ENCODE measurements at regions not wholly inside any gene's neighbourhood (a gene's known extent, or its start where the extent isn't known, plus 50 kb on each side); places are given as distances from the start of the nearest gene placed in this dataset.
"Not testable (repeated sequence)": the region's sequence is repeated elsewhere in the genome, so short reads cannot be mapped to it uniquely, and the experiment has no call there.

DNA sequence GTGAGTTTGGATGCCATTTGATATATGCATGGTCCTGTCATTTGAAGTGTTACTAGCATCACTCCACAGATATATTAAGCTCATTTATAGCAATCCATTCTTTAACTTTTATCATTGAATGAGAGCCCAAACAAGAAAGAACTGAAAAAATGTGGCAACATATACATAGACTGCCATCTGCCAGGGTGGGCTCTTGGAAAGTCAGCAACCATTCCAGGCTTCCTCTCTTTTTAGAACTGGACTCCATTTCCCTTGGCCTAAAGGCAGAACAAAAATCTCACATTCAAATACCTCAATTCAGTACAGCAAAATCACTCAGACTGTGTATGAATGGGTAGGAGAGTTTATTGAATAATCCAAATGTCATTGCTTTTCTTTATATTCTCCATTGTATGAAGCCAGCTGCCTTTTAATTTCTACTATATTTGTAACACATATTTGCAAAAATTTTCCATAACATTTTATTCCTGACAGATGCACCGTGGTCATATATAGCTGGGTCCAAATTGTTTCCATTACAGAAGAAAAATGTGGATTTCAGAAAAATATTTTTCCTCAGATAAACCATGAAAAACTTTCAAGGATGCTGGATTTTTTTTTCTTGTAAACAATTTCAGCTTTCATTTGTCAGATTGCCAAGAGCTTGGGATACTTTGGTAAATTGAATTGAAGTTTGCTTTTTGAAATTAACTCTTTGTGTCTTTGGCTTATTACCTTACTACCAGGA is 1252.3 kb upstream of the SEL1L start:
- no peak for DNase-seq (ENCODE audit: low read depth, low spot score)

DNA sequence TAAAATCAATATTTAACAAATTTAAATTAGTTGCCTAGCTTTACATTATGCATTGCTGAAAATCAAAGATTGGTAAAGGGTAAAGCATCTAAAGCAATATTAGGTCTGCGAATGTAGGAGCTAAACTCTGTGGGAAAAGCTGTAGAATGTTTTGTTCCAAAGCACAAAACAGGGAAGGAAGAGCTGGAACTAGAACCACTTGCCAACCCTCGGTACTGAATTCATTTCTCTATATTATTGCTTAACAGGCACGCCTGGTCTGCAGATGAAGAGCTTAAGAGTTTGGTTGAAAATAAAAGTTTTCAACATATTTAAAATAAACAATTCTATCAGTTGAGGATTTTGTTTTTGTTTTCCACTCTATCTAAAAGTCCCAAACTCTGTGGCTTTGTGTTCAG is 1252.8 kb upstream of the SEL1L start:
- no peak for DNase-seq (ENCODE audit: low read depth, low spot score)

DNA sequence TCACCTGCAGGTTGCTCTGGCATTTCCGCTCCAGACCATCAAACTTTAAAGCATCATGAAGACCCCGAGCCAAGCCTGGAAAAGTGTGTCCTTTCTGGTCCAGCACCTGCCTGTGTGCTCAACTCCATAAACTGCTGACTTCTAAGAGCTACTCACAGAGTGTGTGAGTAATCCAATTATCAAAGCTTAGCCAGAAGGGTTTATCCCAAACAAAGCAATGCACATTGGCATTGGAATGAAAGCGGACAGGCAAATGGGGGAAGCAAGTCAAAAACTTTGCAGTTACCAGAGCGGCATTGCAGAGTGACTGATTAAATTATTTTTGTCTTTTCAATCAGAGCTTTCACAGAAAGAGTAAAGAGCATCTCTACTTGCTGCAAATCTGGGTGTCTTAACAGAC is 1262.4 kb upstream of the SEL1L start:
- peak; percentile 28 for DNase-seq (ENCODE audit: low read depth, low spot score)

DNA sequence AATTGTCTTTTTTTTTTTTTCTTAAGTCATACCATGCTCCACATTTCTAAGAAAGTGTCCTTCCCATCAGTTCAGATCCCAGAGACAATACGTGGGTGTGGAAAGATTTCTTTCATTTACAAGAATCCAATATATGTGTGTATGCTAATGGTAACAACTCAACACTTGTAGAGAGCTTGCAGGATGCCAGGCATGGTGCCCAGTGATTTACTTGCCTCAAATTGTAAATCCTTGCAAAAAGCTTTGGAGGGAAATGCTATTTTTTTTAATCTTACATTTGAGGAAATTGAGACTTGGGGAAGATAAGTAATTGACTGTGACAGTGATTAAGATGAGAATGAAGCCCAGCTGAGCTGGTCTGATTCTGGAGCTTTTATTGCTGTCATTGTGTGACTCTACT is 1264.6 kb upstream of the SEL1L start:
- no peak for DNase-seq (ENCODE audit: low read depth, low spot score)

DNA sequence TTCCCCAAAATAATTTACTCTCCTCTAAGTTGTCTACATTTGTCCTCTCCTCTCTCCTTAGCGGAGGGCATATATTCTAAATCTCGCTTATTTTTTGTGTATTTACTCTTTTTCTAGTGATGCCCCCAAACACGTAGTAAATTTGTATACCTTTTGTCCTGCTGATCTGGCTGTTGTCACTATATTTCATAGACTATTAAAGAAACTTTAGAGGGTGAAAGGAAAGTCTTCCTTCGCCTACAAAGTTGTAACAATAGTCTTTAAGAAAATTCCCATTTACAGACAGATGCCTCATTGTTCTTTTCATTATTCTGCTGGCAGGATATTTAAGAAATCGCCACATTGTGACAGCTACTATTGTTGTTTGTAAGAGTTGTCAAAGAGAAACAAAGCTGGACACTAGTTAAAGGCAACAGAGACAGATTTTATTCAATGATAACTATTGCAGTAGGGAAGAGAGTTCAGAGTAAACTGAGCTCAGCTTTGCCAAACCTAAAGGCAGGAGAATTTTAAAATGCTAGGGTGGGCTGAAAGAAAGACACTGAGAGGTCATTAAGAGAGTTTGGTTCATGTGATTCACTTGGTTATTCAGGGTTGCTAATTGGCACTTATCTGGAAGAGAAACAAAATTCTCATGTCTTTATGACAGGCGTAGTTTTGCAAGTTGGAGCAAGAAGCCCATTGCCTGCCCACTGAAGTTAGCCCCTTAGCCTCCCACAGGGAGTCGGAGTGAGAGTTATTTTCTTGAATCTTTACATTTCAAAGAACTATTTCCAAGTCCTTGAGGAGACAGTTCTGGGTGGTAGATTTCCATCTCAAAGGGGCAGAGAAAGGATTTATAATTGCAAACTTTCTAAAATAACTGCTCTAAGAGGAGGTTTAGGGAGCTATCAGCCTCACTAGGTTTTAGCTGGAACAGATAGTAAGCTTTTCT is 1272.5 kb upstream of the SEL1L start:
- no peak for DNase-seq (ENCODE audit: low read depth, low spot score)

DNA sequence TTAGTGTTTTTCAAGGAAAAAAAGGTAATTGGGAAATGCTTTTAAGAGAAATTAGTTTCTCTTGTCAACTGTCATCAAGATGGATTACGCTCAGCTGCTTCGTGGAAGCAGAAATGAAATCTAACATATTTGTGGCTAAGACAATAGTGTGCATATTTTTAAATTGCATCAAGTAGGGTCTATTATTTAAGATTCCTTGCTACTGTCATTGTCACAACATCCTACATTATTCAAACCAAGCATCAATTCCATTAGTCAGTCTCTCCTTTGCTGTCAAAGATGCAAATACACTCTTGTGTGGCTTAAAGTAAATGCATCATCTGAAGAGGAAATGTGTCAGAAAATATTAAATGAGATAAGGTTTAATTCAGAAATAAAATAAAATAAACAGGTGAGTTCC is 1277.6 kb upstream of the SEL1L start:
- DNase-seq (ENCODE audit: low read depth, low spot score): no peak

DNA sequence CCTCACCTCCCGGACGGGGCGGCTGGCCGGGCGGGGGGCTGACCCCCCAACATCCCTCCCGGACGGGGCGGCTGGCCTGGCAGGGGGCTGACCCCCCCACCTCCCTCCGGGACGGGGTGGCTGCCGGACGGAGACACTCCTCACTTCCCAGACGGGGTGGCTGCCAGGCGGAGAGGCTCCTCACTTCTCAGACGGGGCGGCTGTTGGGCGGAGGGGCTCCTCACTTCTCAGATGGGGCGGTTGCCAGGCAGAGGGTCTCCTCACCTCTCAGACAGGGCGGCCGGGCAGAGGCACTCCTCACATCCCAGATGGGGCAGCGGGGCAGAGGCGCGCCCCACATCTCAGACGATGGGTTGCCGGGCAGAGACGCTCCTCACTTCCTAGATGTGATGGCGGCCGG is 1280.7 kb upstream of the SEL1L start:
- DNase-seq (ENCODE audit: low read depth, low spot score): not testable (repeated sequence)

DNA sequence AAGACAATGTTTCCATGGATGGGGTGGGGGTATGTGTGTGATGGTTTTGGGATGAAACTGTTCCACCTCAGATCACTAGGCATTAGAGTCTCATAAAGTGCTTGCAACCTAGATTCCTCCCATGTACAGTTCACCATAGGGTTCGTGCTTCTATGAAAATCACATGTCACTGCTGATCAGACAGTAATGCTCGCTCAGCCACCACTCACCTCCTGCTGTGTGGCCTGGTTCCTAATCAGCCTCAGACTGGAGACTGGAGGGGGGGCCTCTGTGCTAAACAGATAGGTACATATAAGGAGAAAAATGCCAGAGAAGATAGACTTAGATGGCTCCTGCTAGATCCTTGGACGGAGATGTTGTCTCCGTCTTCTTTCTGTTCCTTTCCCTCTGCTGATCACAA is 1296.9 kb upstream of the SEL1L start:
- no peak for DNase-seq (ENCODE audit: low read depth, low spot score)

DNA sequence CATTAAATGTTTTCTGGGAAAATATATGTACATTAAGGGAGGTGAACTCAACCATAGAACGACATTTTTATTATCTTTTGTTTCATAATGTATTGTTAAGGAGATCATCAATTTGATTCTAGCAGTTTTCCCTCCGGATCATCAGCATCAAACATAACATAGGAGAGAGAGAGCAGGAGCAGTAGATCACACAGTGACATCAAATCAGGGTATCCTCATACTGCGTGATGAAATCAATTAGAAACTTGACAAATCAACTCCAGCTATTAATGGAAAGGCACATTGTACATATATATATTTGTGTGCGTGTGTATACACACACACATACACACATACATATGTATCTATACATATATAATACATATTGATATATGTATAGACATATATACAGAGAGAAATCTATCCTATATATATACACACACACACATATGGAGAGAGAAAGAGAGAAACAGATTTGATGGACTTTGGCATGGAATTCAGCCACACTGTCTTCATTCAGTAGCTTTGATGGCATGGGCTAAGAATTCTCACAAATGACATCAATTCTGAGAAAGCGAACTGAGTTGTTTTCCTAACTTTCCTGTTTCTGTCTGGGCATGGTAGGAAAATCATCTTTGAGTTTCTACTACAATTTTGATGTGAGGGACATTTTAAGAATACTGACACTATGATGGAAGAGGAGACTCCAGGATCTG is 1302.8 kb upstream of the SEL1L start:
- DNase-seq (ENCODE audit: low read depth, low spot score): no peak

DNA sequence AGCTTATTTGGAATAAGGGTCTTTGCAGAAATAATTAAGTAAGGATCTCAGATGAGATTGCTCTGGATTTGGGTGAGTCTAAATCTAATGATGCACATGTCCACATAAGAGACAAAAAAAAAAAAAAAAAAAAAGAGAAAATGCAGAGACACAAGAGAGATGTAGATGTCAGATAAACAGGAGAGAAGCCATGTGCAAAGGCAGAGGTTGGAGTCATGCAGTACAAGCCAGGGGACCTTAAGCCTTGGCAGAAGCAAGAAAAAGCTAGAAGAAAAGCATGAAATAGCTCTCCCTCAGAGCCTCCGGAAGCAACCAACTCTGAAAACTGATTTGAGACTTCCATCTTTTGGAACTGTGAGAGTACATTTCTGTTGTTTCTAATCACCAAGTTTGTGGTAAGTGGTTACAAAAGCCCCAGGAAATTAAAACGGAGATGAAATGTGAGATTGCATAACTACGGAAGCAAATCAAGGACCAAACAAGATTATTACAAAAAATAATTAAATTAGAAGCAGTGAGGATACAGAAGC is 1304.0 kb upstream of the SEL1L start:
- no peak for DNase-seq (ENCODE audit: low read depth, low spot score)

DNA sequence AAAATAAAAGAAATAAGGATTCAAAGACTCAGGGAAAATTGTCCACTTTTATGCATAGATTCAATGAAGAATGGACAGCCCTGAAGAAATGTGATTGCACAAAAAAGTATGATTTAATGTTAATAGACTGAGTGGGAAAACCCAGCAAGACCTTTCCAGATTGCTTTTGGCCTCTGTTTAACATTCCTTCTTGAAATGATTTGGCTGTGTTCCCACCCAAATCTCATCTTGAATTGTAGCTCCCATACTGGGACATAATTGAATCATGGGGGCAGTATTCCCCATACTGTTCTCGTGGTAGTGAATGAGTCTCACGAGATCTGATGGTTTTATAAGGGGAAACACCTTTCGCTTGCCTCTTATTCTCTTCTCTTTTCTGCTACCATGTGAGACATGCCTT is 1316.9 kb upstream of the SEL1L start:
- DNase-seq (ENCODE audit: low read depth, low spot score): no peak

DNA sequence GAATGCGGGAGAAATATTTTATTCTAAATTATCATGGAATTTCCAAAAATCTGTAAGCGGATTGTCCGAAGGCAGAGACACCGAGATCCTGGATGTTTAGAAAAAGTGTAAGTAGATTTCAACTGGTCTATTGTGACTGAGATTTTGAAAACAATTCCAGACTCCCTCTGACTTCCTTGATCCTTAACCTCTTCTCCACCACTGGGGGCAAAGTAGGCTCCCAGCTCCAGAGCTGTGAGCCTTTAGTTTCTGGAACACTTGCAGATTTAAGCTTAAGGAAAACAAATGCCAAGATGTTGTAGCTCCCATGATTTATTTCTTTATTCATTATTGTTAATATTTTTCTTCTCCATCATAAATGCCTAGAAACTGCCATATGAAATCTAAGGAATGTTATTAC is 1320.5 kb upstream of the SEL1L start:
- DNase-seq (ENCODE audit: low read depth, low spot score): no peak

DNA sequence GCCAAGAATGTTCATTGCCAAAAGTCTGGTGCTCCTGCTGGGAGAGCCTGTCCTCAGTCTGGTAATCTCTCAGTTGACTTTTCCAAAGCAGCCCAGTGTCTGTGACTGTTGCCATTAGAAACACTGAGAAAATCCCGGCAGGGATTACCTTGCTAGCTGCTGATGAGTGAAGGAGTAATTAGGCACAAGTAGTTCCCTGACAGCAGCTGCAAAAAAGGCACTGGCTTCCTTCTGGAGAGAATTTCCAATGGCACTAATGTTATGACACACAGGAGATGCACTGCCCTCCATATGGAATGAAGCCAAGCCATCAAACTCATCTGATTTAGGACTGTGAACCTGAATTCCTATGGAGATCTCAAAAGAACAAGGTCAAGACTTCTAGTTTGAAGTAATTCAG is 1321.2 kb upstream of the SEL1L start:
- peak; percentile 12 for DNase-seq (ENCODE audit: low read depth, low spot score)

DNA sequence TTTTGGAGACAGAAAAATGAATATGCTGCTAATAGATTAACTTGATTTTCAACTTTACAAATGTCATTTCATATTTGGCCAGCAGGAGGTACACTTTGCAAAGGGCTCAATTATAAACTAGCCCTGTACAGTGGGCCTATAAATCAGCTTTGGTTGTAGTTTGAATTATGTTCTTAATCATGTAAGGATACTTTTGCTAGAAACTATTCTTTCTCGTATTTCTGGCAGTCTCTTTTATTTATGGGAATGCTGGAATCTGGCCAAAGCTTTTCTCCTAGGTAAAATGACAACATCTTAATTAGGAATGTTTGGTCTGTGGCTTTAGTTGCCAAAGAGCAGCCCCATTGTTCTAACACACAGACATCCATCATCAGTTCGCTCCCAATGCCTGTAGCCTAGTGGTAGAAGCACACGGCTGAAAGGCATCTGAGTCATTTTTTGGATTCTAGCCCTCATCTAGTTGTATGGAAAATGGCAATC is 1322.3 kb upstream of the SEL1L start:
- peak; percentile 95 for DNase-seq (ENCODE audit: low read depth, low spot score)

DNA sequence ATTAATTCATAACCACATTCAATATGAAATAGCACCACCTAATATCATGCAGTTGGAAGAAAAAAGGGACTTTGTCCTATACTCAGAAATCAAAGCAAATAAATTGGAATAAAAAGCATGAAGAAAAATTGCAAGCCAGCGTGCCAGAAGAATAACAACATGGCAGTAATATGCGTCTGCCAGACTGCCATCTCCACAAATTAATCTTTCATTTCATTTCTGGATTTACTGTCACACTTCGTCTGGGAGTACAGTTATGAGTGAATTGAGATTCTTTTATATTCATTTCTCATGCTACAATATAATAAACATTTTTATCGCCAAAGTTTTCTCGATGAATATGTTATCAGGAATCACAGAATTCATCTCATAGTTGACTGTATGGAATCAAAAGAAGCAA is 1327.7 kb upstream of the SEL1L start:
- DNase-seq (ENCODE audit: low read depth, low spot score): no peak

DNA sequence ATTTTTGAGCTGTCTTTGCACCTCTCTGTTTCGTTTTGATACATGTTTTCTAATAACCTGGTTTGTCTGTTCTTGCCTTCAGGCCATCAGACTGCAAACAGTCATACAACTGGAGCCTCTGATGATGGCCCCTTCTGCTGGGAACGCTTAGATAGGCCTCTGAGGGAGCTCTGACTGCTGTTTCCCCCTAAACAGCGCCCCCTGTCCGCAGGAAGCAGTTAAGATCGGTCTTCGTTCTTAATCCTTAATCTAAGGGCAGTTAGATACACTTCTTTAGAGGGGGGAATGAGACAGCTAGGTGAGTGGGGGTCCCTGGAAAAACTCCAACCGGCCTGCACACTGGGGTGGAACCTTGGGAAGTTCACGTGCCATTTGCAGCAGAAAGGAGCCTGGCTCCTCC is 1338.8 kb upstream of the SEL1L start:
- DNase-seq (ENCODE audit: low read depth, low spot score): no peak

DNA sequence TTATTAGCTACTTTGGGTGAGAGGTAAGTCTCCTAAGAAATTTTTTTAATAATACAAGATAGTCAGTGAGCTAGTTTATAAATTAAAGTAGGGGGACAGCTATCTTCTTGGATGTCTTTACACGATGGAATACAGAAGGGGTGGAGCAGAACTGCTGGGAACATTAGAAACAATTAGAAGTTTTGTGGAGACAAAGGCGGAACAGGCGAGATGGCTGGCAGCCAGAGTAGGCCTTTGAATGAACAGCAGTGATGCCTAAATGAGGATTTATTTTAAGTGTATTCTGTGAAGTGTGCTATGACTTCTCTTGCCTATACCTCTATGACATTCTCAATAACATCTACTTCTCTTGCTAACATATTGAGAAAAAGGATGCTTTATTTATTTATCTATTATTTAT is 1345.3 kb upstream of the SEL1L start:
- DNase-seq (ENCODE audit: low read depth, low spot score): no peak

DNA sequence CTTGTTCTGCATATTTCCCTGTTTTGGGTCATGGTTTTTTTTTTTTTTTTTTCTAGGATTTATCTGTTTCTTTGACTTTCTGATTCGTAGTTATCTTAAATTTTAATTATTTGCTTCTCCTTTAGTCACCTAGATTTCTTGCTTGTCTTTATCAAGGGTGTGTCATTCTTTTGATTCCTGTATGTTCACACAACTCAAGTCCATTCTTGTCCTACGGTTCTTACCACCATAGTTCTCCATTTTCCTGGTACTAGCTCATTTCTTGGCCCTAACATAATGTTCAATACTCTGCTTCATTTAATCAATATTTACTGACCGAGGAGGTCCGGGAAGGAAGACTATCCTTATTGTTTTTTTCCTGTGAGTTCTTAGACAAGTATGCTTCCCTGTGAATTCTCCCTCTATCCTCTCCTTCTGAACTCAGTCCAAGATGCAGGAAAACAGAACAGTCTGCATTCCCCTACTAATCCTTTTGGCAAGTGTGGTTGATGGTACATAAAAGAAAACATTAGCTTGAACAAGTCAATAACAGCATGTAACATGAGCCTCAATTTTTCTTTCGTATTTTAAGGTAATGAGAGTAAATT is 1346.4 kb upstream of the SEL1L start:
- DNase-seq (ENCODE audit: low read depth, low spot score): peak; percentile 28

DNA sequence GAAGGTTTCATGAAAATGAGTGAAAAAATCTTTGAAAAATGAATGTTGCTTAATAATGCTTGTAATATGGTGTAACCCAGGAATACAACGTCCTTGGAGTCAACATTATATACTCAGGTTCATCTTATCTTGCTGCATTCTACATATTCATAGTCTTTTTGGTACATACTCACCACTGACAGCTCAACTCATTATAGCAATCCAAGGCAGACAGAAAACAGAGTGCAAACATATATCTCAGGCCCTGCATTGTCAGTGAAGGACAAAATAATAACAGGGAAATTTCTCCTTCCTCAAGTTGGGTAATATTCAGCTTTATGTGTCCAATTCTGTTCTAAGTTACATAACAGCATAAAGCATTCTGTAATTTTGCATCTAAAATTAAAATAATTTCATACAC is 1353.0 kb upstream of the SEL1L start:
- no peak for DNase-seq (ENCODE audit: low read depth, low spot score)

DNA sequence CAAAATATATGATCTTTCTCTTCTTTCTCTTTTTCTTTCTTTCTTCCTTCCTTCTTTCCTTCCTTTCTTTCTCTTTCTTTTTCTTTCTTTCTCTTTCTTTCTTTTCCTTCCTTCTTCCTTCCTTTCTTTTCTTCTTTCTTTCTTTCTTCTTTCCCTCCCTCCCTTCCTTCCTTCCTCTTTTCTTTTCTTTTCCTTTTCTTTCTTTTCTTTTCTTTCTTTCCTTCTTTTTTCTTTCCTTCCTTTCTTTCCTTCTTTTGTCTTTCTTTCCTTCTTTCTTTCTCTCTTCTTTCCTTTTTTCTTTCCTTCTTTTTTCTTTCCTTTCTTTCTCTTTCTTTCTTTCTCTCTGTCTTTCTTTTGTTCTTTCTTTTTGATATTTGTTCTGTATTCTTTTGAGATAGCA is 1356.0 kb upstream of the SEL1L start:
- DNase-seq (ENCODE audit: low read depth, low spot score): no peak

DNA sequence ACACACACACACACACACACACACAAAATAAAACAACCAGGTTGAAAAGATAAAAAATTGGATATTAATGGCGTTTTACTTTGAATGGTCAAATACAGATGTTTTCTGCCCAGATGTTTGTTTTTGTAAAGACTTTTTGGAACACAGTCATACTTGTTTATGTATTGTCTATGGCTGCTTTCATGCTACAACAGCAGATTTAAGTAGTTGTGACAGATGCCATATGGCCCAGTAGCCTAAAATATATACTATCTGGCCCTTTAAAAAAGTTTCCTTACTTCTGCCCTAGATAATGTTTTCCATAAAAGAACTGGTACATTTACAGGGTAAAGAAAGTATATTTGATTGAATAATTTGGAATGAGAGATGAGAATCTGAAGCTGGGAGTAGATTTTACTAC is 1362.8 kb upstream of the SEL1L start:
- no peak for DNase-seq (ENCODE audit: low read depth, low spot score)

Measured in astrocyte of the hippocampus (primary cell).